Ectodermal cell (in vitro differentiated cells): ENCODE measurements at regions not wholly inside any gene's neighbourhood (a gene's known extent, or its start where the extent isn't known, plus 50 kb on each side); places are given as distances from the start of the nearest gene placed in this dataset.

Source experiments
- H3K27ac ChIP-seq: 2 replicates; pipeline ENCODE4 v1.7.0; 2013; ENCODE audit warnings: mild to moderate bottlenecking, low read depth, low read length; ENCODE audit not compliant: insufficient read depth, poor library complexity, severe bottlenecking
- H3K27me3 ChIP-seq: 2 replicates; pipeline ENCODE4 v1.7.0; 2013; ENCODE audit warnings: mild to moderate bottlenecking, low read length; ENCODE audit not compliant: insufficient read depth, control insufficient read depth, poor library complexity, severe bottlenecking
- H3K36me3 ChIP-seq: one replicate; pipeline ENCODE4 v1.7.0; 2013; ENCODE audit warnings: low read length; ENCODE audit not compliant: control insufficient read depth, insufficient read depth
- H3K4me1 ChIP-seq: one replicate; pipeline ENCODE4 v1.7.0; 2013; ENCODE audit warnings: low read length; ENCODE audit not compliant: control insufficient read depth, insufficient read depth
- H3K4me3 ChIP-seq: 2 replicates; pipeline ENCODE4 v1.7.0; 2013; ENCODE audit warnings: low read depth, low read length, control low read depth; ENCODE audit not compliant: insufficient read depth
- H3K9me3 ChIP-seq: 2 replicates; pipeline ENCODE4 v1.7.0; 2013; ENCODE audit warnings: mild to moderate bottlenecking, low read length, moderate library complexity; ENCODE audit not compliant: control insufficient read depth
- WGBS, 2 experiments: methylation state at CpG; one replicate each; pipeline ENCODE4 v1.1.7; 2013; ENCODE audit warnings: missing lambda C conversion rate in 2 of 2; 5-methylcytosine and 5-hydroxymethylcytosine counted together

- WGBS, 2 experiments = 92 to 97% methylated on average over 1 of the region's 1 CpG
- Histone ChIP-seq H3K9me3 (no peaks in the 10 kb centered on the region), H3K27ac (no peak overlapping the region), H3K27me3 (no peaks in the 10 kb centered on the region), H3K4me3 (no peak overlapping the region), H3K4me1 (no peaks in the 10 kb centered on the region), H3K36me3 (no peaks in the 10 kb centered on the region)
Observed at GRCh38 chr1:218872928-218873327, 300.8 kb upstream of the LYPLAL1 start.

- 84 to 98% methylated on average over 4 of the region's 4 CpGs for WGBS, 2 experiments
- H3K27ac ChIP-seq = no peak overlapping the region
- H3K4me1 ChIP-seq = no peaks in the 10 kb centered on the region
- no peak overlapping the region for H3K4me3 ChIP-seq
- H3K9me3 ChIP-seq = no peaks in the 10 kb centered on the region
- no peaks in the 10 kb centered on the region for H3K27me3 ChIP-seq
- no peaks in the 10 kb centered on the region for H3K36me3 ChIP-seq
Observed at GRCh38 chr1:218874313-218874712, 299.4 kb upstream of the LYPLAL1 start.

- H3K4me3 ChIP-seq = no peak overlapping the region
- no peaks in the 10 kb centered on the region for H3K36me3 ChIP-seq
- no peaks in the 10 kb centered on the region for H3K27me3 ChIP-seq
- no peaks in the 10 kb centered on the region for H3K9me3 ChIP-seq
- H3K27ac ChIP-seq = no peak overlapping the region
- H3K4me1 ChIP-seq = no peaks in the 10 kb centered on the region
- 96 to 97% methylated on average over 9 of the region's 11 CpGs for WGBS, 2 experiments
Observed at GRCh38 chr1:218874801-218875400, 298.8 kb upstream of the LYPLAL1 start.

- Histone ChIP-seq H3K4me3 (no peak overlapping the region), H3K9me3 (no peaks in the 10 kb centered on the region), H3K27ac (no peak overlapping the region), H3K27me3 (no peaks in the 10 kb centered on the region), H3K36me3 (no peaks in the 10 kb centered on the region), H3K4me1 (no peaks in the 10 kb centered on the region)
- WGBS, 2 experiments = no CpG with 5 or more reads among the region's 1 CpG
Observed at GRCh38 chr1:218878369-218878768, 295.3 kb upstream of the LYPLAL1 start.

GRCh38 chr1:218880484-218881060, 293.1 kb upstream of the LYPLAL1 start:
- no peaks in the 10 kb centered on the region for H3K36me3 ChIP-seq
- no peaks in the 10 kb centered on the region for H3K9me3 ChIP-seq
- H3K27me3 ChIP-seq = no peaks in the 10 kb centered on the region
- H3K4me1 ChIP-seq = no peaks in the 10 kb centered on the region
- 88 to 93% methylated on average over 5 of the region's 5 CpGs for WGBS, 2 experiments
- no peak overlapping the region for H3K27ac ChIP-seq
- no peak overlapping the region for H3K4me3 ChIP-seq

GRCh38 chr1:218882454-218882853, 291.2 kb upstream of the LYPLAL1 start:
- Histone ChIP-seq H3K27ac (no peak overlapping the region), H3K4me3 (no peak overlapping the region), H3K9me3 (no peaks in the 10 kb centered on the region), H3K36me3 (no peaks in the 10 kb centered on the region), H3K4me1 (no peaks in the 10 kb centered on the region), H3K27me3 (no peaks in the 10 kb centered on the region)
- 90 to 91% methylated on average over 6 of the region's 6 CpGs for WGBS, 2 experiments

- H3K4me1 ChIP-seq = no peaks in the 10 kb centered on the region
- H3K9me3 ChIP-seq = no peaks in the 10 kb centered on the region
- 89 to 97% methylated on average over 3 to 5 of the region's 6 CpGs for WGBS, 2 experiments
- no peaks in the 10 kb centered on the region for H3K27me3 ChIP-seq
- no peaks in the 10 kb centered on the region for H3K36me3 ChIP-seq
- H3K27ac ChIP-seq = no peak overlapping the region
- H3K4me3 ChIP-seq = no peak overlapping the region
Observed at GRCh38 chr1:218886101-218886871, 287.4 kb upstream of the LYPLAL1 start.

GRCh38 chr1:218887141-218887925, 286.3 kb upstream of the LYPLAL1 start:
- H3K4me1 ChIP-seq = no peaks in the 10 kb centered on the region
- no peaks in the 10 kb centered on the region for H3K27me3 ChIP-seq
- H3K36me3 ChIP-seq = no peaks in the 10 kb centered on the region
- no peak overlapping the region for H3K4me3 ChIP-seq
- no peaks in the 10 kb centered on the region for H3K9me3 ChIP-seq
- 85 to 86% methylated on average over 4 to 5 of the region's 5 CpGs for WGBS, 2 experiments
- H3K27ac ChIP-seq = no peak overlapping the region

- Histone ChIP-seq H3K36me3 (no peaks in the 10 kb centered on the region), H3K27me3 (no peaks in the 10 kb centered on the region), H3K9me3 (no peaks in the 10 kb centered on the region), H3K27ac (no peak overlapping the region), H3K4me1 (no peaks in the 10 kb centered on the region), H3K4me3 (no peak overlapping the region)
- 85 to 94% methylated on average over 3 of the region's 3 CpGs for WGBS, 2 experiments
Observed at GRCh38 chr1:218890451-218890850, 283.2 kb upstream of the LYPLAL1 start.

GRCh38 chr1:218891577-218891976, 282.1 kb upstream of the LYPLAL1 start:
- no peaks in the 10 kb centered on the region for H3K4me1 ChIP-seq
- H3K4me3 ChIP-seq = no peak overlapping the region
- no peak overlapping the region for H3K27ac ChIP-seq
- no peaks in the 10 kb centered on the region for H3K27me3 ChIP-seq
- no peaks in the 10 kb centered on the region for H3K9me3 ChIP-seq
- WGBS, 2 experiments = 87 to 94% methylated on average over 4 of the region's 5 CpGs
- H3K36me3 ChIP-seq = no peaks in the 10 kb centered on the region
